Activated CD4-positive, alpha-beta T cell treated with anti-CD3 and anti-CD28 coated beads, Interleukin-10, Interleukin-2, amounts not matched to agents 100 ng/mL and 50 ng/mL, durations not matched to agents 16 hours and 8 hours (primary cell): ENCODE measurements at regions not wholly inside any gene's neighbourhood (a gene's known extent, or its start where the extent isn't known, plus 50 kb on each side); places are given as distances from the start of the nearest gene placed in this dataset.

ENCODE experiments used
- DNase-seq: peaks from one replicate; pipeline ENCODE4 v3.0.0-alpha.2; 2020

GRCh38 chr5:124841829-124842712 lies 95.6 kb upstream of the ZNF608 start:
- no peak for DNase-seq

- DNase-seq: no peak
These were observed 96.5 kb upstream of the ZNF608 start for GRCh38 chr5:124842725-124843595.

- DNase-seq: no peak
These were observed 97.1 kb upstream of the ZNF608 start for GRCh38 chr5:124843596-124843899.

GRCh38 chr5:124844371-124844920 lies 98.0 kb upstream of the ZNF608 start:
- no peak for DNase-seq

GRCh38 chr5:124847907-124848306 lies 101.5 kb upstream of the ZNF608 start:
- no peak for DNase-seq

GRCh38 chr5:124849774-124850173 lies 103.3 kb upstream of the ZNF608 start:
- no peak for DNase-seq

GRCh38 chr5:124856726-124857125 lies 110.3 kb upstream of the ZNF608 start:
- DNase-seq: no peak

- no peak for DNase-seq
These were observed 112.2 kb upstream of the ZNF608 start for GRCh38 chr5:124858612-124859011.

- DNase-seq: no peak
These were observed 112.6 kb upstream of the ZNF608 start for GRCh38 chr5:124859027-124859426.

- no peak for DNase-seq
These were observed 113.3 kb upstream of the ZNF608 start for GRCh38 chr5:124859556-124860290.

GRCh38 chr5:124860291-124860655 lies 113.8 kb upstream of the ZNF608 start:
- DNase-seq: no peak

- DNase-seq: no peak
These were observed 118.6 kb upstream of the ZNF608 start for GRCh38 chr5:124865066-124865465.

GRCh38 chr5:124865603-124866354 lies 119.3 kb upstream of the ZNF608 start:
- DNase-seq: no peak

GRCh38 chr5:124866355-124867136 lies 120.1 kb upstream of the ZNF608 start:
- DNase-seq: peak; percentile 2

- no peak for DNase-seq
These were observed 120.8 kb upstream of the ZNF608 start for GRCh38 chr5:124867137-124867704.

GRCh38 chr5:124868676-124869075 lies 122.2 kb upstream of the ZNF608 start:
- no peak for DNase-seq

- DNase-seq: no peak
These were observed 123.1 kb upstream of the ZNF608 start for GRCh38 chr5:124869426-124870033.

GRCh38 chr5:124870070-124870469 lies 123.6 kb upstream of the ZNF608 start:
- no peak for DNase-seq

GRCh38 chr5:124871303-124871702 lies 124.9 kb upstream of the ZNF608 start:
- DNase-seq: no peak

- no peak for DNase-seq
These were observed 125.6 kb upstream of the ZNF608 start for GRCh38 chr5:124872086-124872485.

GRCh38 chr5:124872615-124873014 lies 126.2 kb upstream of the ZNF608 start:
- DNase-seq: no peak
